ENCODE measurements at regions not wholly inside any gene's neighbourhood (a gene's known extent, or its start where the extent isn't known, plus 50 kb on each side); places are given as distances from the start of the nearest gene placed in this dataset.

GRCh38 chr4:79047316-79047715, 108.1 kb upstream of the PAQR3 start:
- POLR2A ChIA-PET, result no interaction called here
- TF ChIP-seq, protein P1, sequence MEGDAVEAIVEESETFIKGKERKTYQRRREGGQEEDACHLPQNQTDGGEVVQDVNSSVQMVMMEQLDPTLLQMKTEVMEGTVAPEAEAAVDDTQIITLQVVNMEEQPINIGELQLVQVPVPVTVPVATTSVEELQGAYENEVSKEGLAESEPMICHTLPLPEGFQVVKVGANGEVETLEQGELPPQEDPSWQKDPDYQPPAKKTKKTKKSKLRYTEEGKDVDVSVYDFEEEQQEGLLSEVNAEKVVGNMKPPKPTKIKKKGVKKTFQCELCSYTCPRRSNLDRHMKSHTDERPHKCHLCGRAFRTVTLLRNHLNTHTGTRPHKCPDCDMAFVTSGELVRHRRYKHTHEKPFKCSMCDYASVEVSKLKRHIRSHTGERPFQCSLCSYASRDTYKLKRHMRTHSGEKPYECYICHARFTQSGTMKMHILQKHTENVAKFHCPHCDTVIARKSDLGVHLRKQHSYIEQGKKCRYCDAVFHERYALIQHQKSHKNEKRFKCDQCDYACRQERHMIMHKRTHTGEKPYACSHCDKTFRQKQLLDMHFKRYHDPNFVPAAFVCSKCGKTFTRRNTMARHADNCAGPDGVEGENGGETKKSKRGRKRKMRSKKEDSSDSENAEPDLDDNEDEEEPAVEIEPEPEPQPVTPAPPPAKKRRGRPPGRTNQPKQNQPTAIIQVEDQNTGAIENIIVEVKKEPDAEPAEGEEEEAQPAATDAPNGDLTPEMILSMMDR (IDR thresholded peaks at IDR 0.05; ENCODE audit: low read depth, low read length), result no peak
- no peak for DNase-seq (ENCODE audit: low read depth, low spot score)
- Histone ChIP-seq H3K27me3 (ENCODE audit: control insufficient read depth, insufficient read depth, low read length) (no peaks in the 10 kb centered on the region), H3K4me3 (ENCODE audit: low read depth, low read length) (no peak overlapping the region), H3K9me3 (ENCODE audit: control insufficient read depth, insufficient read depth, low read length) (no peaks in the 10 kb centered on the region), H3K27ac (ENCODE audit: low read depth, low read length) (no peak overlapping the region)
- CTCF ChIA-PET, result no interaction called here

GRCh38 chr4:79046016-79046592, 106.9 kb upstream of the PAQR3 start:
- Histone ChIP-seq H3K9me3 (ENCODE audit: control insufficient read depth, insufficient read depth, low read length) (no peaks in the 10 kb centered on the region), H3K27ac (ENCODE audit: low read depth, low read length) (no peak overlapping the region), H3K4me3 (ENCODE audit: low read depth, low read length) (no peak overlapping the region), H3K27me3 (ENCODE audit: control insufficient read depth, insufficient read depth, low read length) (no peaks in the 10 kb centered on the region)
- ChIA-PET POLR2A (no interaction called here), CTCF (no interaction called here)
- TF ChIP-seq, protein P1 (IDR thresholded peaks at IDR 0.05; ENCODE audit: low read depth, low read length), result no peak
- DNase-seq (ENCODE audit: low read depth, low spot score), result no peak

DNA sequence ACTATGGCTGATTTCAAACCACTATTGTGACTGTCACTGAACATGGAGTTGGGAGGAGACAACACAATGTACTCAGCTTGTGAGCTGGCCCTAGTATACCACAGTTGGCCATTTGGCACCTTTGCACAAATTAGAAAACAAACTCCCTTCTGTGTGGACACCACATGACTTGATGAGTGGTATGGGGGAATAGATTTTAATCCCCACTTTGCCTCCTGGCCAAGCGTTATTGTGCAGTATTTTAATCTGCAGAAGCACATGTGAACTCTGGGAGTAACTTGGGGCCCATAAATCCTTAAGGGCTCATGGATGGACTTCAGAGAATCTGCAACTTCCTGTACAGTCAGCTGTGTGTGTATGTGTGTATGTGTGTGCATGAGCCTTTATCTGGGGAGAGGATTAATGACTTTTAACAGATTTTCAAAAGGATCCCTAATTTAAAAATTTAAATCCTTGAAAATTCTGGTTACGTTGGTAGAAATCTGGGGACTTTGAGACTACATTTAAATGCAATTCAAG, 105.0 kb upstream of the PAQR3 start:
- no peak overlapping the region for H3K4me3 ChIP-seq (ENCODE audit: low read depth, low read length)
- no peaks in the 10 kb centered on the region for H3K9me3 ChIP-seq (ENCODE audit: control insufficient read depth, insufficient read depth, low read length)
- no peak for DNase-seq (ENCODE audit: low read depth, low spot score)
- ChIA-PET POLR2A (no interaction called here), CTCF (interaction anchor here (1.7 kb wide), 1 partner anchor 43 kb away, joined by 4 read pairs; no protein-coding TSS in a partner anchor)
- H3K27me3 ChIP-seq (ENCODE audit: control insufficient read depth, insufficient read depth, low read length), result no peaks in the 10 kb centered on the region
- TF ChIP-seq, protein P1 (IDR thresholded peaks at IDR 0.05; ENCODE audit: low read depth, low read length), result no peak
- no peak overlapping the region for H3K27ac ChIP-seq (ENCODE audit: low read depth, low read length)

GRCh38 chr4:79043138-79043537, 103.9 kb upstream of the PAQR3 start:
- DNase-seq (ENCODE audit: low read depth, low spot score), result no peak
- H3K9me3 ChIP-seq (ENCODE audit: control insufficient read depth, insufficient read depth, low read length), result no peaks in the 10 kb centered on the region
- POLR2A ChIA-PET, result no interaction called here
- H3K27ac ChIP-seq (ENCODE audit: low read depth, low read length), result no peak overlapping the region
- no peak overlapping the region for H3K4me3 ChIP-seq (ENCODE audit: low read depth, low read length)
- CTCF ChIA-PET, result interaction anchor here (1.7 to 1.9 kb wide), 2 partner anchors 10 to 44 kb away, joined by 4 read pairs; no protein-coding TSS in a partner anchor
- TF ChIP-seq, protein P1 (IDR thresholded peaks at IDR 0.05; ENCODE audit: low read depth, low read length), result no peak
- H3K27me3 ChIP-seq (ENCODE audit: control insufficient read depth, insufficient read depth, low read length), result no peaks in the 10 kb centered on the region

GRCh38 chr4:79042079-79042674, 102.9 kb upstream of the PAQR3 start:
- peak; percentile 1 for DNase-seq (ENCODE audit: low read depth, low spot score)
- Histone ChIP-seq H3K4me3 (ENCODE audit: low read depth, low read length) (no peak overlapping the region), H3K27me3 (ENCODE audit: control insufficient read depth, insufficient read depth, low read length) (no peaks in the 10 kb centered on the region), H3K27ac (ENCODE audit: low read depth, low read length) (no peak overlapping the region), H3K9me3 (ENCODE audit: control insufficient read depth, insufficient read depth, low read length) (no peaks in the 10 kb centered on the region)
- TF ChIP-seq, protein P1 (IDR thresholded peaks at IDR 0.05; ENCODE audit: low read depth, low read length), result peak; percentile 58
- ChIA-PET POLR2A (no interaction called here), CTCF (interaction anchor here (0.5 to 1.9 kb wide), 14 partner anchors 9 to 1514 kb away, joined by 3 to 6 read pairs (median 4); no protein-coding TSS in a partner anchor)

Measured in AG04450 (cell line).